Uterus (tissue), 2 donors: ENCODE measurements at regions not wholly inside any gene's neighbourhood (a gene's known extent, or its start where the extent isn't known, plus 50 kb on each side); places are given as distances from the start of the nearest gene placed in this dataset.

Experiments used
- CTCF ChIP-seq, 4 experiments: fragments of 200-600 bp in 2 of 4; fragments of 450-650 bp in 2 of 4; sonication (generic) in 2 of 4; IDR thresholded peaks; one replicate each; pipeline ENCODE4 v1.5.1; 2016 to 2019; ENCODE audit warnings: antibody characterized with exemption in 4 of 4, mild to moderate bottlenecking in 2 of 4, moderate library complexity in 1 of 4
- POLR2A ChIP-seq, 2 donors: fragments of 450-650 bp; IDR thresholded peaks; one replicate each; pipeline ENCODE4 v1.6.1; 2016; ENCODE audit warnings: antibody characterized with exemption in 2 of 2, mild to moderate bottlenecking in 1 of 2, moderate library complexity in 1 of 2

- TF ChIP-seq CTCF (IDR thresholded peaks at IDR 0.05) (no peak), POLR2A (IDR thresholded peaks at IDR 0.05) (no peak)
These were observed 371.7 kb downstream of the SOX9 start for GRCh38 chr17:72492494-72492893.
